MCF 10A (cell line): ENCODE measurements at regions not wholly inside any gene's neighbourhood (a gene's known extent, or its start where the extent isn't known, plus 50 kb on each side); places are given as distances from the start of the nearest gene placed in this dataset.

Experiments used
- BruUV-seq: library from RNA; stranded (reverse); fragments of 400-500 nt; replicated peaks from 2 replicates; lab custom pipeline; 2021; lab: Mats Ljungman, UMichigan
- CTCF ChIA-PET: fragments of 300-600 bp; sonication (Branson Sonifier 250); formaldehyde crosslinking; extraction: SDS; loops from one replicate; lab custom pipeline; 2021; ENCODE audit warnings: antibody characterized with exemption, inconsistent platforms; lab: Yijun Ruan, JAX
- POLR2A ChIA-PET: fragments of 300-600, 350-650 bp; sonication (Branson Sonifier 250); formaldehyde crosslinking; extraction: SDS; loops from one replicate; lab custom pipeline; 2020; ENCODE audit warnings: antibody characterized with exemption, inconsistent platforms; lab: Yijun Ruan, JAX
- DNase-seq: peaks from one replicate; pipeline ENCODE4 v3.0.0-alpha.2; 2018; ENCODE audit not compliant: unreplicated experiment
- H3K27ac Mint-ChIP-seq: one replicate; pipeline ENCODE4 v1.8.0; 2022; ENCODE audit warnings: mild to moderate bottlenecking, low read depth, mixed read lengths; ENCODE audit not compliant: unreplicated experiment
- H3K27me3 Mint-ChIP-seq: one replicate; pipeline ENCODE4 v1.8.0; 2022; ENCODE audit warnings: mixed read lengths; ENCODE audit not compliant: insufficient read depth, unreplicated experiment
- H3K36me3 Mint-ChIP-seq: one replicate; pipeline ENCODE4 v1.8.0; 2022; ENCODE audit warnings: mild to moderate bottlenecking, moderate library complexity, mixed read lengths; ENCODE audit not compliant: insufficient read depth, unreplicated experiment
- H3K4me1 Mint-ChIP-seq: one replicate; pipeline ENCODE4 v1.8.0; 2022; ENCODE audit warnings: mixed read lengths; ENCODE audit not compliant: insufficient read depth, unreplicated experiment
- H3K4me3 Mint-ChIP-seq: one replicate; pipeline ENCODE4 v1.8.0; 2022; ENCODE audit warnings: mild to moderate bottlenecking, moderate library complexity, mixed read lengths; ENCODE audit not compliant: unreplicated experiment
- H3K9me3 Mint-ChIP-seq: one replicate; pipeline ENCODE4 v1.8.0; 2022; ENCODE audit warnings: mixed read lengths; ENCODE audit not compliant: unreplicated experiment
- CTCF ChIP-seq: fragments of 200-600 bp; IDR thresholded peaks from one replicate; pipeline ENCODE4 v1.8.0; 2022; ENCODE audit warnings: antibody characterized with exemption, mild to moderate bottlenecking; ENCODE audit not compliant: unreplicated experiment
- intact Hi-C: fragments of 100-400 bp; cut with micrococcal nuclease; formaldehyde crosslinking; loops from 2 replicates; pipeline ENCODE4 v1.14.1; 2022

DNA sequence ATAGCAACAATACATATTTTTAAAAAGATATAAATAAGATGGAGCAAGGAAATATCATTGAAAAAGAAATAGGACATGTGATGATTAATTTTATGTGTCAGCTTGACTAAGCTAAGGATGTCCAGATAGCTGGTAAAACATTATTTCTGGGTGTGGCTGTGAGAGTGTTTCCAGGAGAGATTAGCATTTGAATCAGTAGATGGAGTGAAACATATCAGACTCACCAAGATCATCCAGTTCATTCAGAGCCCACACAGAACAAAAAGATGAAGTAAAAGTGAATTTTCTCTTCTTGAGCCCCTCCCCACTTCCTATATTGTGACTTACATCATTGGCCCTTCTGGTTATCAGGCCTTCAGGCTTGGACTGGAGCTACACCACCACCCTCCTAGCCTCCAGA is 61.6 kb upstream of the TUSC7 start:
- BruUV-seq = no TSS peak
- intact Hi-C loops = no loop called here
- POLR2A ChIA-PET = no interaction called here
- Mint-ChIP-seq H3K9me3 (no peaks in the 10 kb centered on the region), H3K36me3 (no peaks in the 10 kb centered on the region), H3K27me3 (peaks cover 65% of the 10 kb centered on the region), H3K4me1 (no peaks in the 10 kb centered on the region), H3K27ac (no peak overlapping the region), H3K4me3 (no peak overlapping the region)
- DNase-seq = no peak
- TF ChIP-seq CTCF = no peak
- CTCF ChIA-PET = interaction anchor here (1.2 kb wide), 2 partner anchors 33 to 110 kb away, joined by 3 to 4 read pairs; no protein-coding TSS in a partner anchor
